Stimulated activated CD8-positive, alpha-beta memory T cell treated with anti-CD3 and anti-CD28 coated beads, Interleukin-7, amount 100 ng/mL, for 48 hours (primary cell): ENCODE measurements at regions not wholly inside any gene's neighbourhood (a gene's known extent, or its start where the extent isn't known, plus 50 kb on each side); places are given as distances from the start of the nearest gene placed in this dataset.
"Not testable (repeated sequence)": the region's sequence is repeated elsewhere in the genome, so short reads cannot be mapped to it uniquely, and the experiment has no call there.

Source experiments
- DNase-seq, 2 donors: peaks; one replicate each; pipeline ENCODE4 v3.0.0-alpha.2; 2020; ENCODE audit warnings: low read depth in 1 of 2; ENCODE audit errors: extremely low read depth in 1 of 2

DNA sequence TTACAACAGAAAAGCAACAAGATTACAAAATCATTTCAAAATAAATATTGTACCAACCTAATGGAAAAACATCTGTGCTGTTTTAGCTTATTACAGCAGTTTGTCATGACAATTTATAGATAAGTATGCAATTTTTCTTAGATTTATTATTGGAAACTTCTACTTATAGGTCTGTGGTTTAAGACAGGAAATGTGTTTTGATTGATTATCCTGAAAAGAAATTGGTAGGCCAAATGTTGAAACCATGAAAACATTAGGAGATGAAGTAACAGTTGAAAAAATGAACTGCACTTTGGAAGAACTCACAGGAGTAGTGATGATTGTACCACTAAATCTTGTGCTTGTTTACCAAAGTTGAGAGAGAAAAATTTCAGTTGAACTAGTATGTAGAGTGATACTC lies 162.2 kb upstream of the GIMD1 start:
- DNase-seq: no peak

DNA sequence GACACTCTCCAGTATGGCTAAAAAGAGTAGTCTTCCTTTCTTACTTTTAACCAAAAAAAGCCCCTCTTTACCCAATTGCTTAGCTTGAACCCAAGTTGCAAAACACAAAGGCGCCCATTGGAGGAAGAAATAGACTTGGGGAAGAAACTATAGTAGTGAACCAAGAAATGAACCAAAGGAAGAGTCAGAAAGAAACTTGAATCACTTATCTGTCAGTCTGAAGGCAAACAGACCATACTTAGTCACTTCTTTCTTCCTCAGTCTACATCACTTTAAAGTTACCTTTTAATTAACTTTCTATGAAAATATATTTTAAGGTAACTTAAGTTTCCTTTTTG lies 161.4 kb upstream of the GIMD1 start:
- DNase-seq: no peak

DNA sequence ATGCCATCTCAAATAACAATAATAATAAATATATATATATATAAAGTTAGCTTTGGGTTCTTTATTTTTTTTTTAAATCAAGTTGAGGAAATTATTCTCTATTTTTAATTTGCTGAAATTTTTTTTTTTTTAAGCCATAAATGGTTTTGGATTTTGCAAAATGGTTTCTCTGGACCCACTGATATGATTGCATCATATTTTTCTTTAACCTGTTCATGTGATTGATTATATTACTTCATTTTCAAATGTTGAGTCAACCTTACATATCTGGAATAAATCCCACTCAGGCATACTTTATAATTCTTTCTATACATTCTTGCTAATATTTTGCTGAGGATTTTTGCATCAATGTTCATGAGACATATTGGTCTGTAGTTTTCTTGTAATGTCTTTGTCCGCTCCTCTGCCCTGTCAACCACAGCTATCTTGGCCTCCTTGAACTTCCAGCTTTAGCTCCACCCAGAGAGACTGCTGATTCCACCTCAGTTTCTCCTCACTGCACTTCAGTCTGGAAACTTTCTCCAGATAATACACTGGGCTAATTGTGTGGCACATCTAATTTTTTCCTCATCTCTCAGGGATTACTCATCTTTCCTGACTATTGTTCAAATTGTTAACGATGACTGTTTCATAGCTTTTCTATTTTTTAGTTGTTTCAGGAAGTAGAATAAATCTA lies 160.9 kb upstream of the GIMD1 start:
- no peak for DNase-seq

DNA sequence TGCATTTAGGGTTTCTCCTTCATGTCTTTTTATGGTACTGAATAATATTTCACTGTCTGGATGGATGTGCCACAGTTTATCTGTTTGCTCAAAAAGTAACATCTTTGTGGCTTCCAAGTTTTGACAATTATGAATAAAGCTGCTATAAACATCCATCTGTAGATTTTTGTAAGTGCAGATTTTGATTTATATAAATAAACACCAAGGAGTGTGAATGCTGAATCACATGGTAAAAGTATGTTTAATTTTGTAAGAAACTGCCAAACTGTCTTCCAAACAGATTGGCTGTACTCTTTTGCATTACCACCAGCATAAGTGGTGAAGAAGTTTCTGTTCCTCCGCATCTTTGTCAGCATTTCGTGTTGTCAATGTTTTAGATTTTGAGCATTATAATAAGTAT lies 158.7 kb upstream of the GIMD1 start:
- no peak for DNase-seq

DNA sequence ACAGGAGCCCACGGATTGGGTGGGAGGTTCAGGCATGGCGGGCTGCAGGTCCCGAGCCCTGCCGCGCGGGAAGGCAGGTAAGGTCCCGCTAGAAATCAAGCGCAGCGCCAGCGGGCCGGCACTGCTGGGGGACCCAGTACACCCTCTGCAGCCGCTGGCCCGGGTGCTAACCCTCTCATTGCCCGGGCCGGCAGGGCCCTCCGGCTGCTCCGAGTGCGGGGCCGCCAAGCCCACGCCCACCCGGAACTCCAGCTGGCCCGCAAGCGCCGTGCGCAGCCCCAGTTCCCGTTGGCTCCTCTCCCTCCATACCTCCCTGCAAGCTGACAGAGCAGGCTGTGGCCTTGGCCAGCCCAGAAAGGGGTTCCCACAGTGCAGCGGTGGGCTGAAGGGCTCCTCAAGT lies 156.8 kb upstream of the GIMD1 start:
- DNase-seq: not testable (repeated sequence)

DNA sequence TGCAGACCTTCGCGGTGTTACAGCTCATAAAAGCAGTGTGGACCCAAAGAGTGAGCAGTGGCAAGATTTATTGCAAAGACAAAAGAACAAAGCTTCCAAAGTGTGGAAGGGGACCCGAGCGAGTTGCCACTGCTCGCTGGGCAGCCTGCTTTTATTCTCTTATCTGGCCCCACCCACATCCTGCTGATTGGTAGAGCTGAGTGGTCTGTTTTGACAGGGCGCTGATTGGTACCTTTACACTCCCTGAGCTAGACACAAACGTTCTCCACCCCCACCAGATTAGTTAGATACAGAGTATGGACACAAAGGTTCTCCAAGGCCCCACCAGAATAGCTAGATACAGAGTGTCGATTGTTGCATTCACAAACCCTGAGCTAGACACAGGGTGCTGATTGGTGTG lies 156.2 kb upstream of the GIMD1 start:
- DNase-seq: not testable (repeated sequence)

DNA sequence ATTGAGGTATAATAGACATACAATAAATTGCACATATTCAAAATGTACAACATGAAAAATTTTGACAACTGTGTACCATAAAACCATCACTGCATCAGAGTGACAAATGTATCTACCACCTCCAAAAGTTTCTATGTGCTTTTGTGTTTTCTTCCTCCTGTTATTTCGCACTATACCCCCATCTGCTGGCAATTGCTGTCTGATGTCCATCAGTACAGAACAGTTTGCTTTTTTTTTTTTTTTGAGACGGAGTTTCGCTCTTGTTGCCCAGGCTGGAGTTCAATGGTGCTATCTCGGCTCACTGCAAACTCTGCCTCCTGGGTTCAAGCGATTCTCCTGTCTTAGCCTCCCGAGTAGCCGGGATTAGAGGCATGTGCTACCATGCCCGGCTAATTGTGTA lies 154.3 kb upstream of the GIMD1 start:
- no peak for DNase-seq

DNA sequence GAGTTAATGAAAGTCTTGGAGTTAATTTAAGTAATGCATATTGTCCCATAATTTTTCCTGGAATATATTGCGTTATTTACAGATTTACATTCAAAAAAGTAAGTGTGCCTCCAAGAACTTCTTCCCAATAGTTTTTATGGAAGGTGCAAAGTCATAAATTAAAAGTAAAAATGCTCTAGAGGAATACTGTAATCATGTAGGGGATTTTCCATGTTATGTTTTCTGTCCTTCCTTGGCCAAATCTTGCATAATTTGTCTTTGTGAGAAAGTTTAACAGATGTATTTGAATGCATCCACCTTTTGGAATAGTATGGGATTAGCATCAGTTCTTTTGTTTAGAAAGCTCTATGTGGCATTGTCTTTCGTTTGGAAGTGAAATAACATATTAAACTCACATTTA lies 144.1 kb upstream of the GIMD1 start:
- DNase-seq: no peak

DNA sequence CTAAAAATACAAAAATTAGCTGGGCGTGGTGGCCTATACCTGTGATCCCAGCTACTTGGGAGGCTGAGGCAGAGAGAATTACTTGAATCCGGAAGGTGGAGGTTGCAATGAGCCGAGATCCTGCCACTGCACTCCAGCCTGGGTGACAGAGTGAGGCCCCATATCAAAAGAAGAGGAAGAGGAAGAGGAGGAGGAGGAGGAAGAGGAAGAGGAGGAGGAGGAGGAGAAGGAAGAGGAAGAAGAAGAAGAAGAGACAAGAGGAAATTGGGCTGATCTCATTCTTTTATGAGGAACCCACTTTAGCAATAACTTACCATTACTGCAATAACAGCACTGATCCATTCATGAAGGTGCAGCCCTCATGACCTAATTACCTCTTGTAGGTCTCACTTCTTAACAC lies 138.9 kb upstream of the GIMD1 start:
- no peak for DNase-seq

DNA sequence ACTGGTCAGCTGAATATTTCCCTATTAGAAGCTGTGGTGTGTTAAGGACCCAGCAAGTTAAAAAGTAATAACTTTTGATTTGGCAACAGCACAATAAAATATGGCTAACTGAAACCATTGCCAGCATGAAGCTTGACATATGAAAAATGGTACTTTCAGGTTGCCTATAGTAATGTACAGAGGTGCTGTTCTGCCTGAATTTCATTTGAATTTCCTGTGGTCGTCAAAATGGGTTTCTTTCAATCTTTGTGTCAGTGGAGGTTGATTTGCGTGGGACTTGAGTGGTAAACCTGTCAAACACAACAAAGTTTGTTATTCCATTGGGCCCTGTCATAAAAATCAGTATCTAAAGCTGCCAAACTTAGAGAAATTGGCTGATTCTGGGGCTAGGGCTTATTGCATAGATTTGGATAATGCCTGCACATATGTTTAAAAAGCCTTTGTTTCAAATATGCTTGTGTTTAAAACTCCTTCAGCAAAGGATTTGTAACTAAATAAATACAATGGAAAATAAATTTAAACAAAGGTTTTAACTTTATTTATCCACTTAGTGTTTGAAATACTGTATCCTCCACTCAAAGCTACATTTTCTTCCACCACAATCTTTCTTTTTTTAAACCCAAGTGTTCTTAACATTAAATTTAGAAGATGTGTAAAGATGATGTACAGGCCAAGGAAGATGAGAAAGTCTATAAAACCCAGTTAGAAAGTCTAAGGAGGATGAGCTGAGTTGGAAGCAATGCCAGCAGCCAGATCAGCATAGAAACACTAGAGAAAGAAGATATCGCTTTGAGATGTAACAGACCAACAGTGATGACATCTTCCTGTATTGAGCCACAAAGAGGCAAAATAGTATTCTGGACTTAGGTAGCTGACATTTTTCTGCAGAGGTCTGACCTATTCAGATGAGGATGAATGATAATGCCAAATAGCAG lies 134.8 kb upstream of the GIMD1 start:
- no peak for DNase-seq

DNA sequence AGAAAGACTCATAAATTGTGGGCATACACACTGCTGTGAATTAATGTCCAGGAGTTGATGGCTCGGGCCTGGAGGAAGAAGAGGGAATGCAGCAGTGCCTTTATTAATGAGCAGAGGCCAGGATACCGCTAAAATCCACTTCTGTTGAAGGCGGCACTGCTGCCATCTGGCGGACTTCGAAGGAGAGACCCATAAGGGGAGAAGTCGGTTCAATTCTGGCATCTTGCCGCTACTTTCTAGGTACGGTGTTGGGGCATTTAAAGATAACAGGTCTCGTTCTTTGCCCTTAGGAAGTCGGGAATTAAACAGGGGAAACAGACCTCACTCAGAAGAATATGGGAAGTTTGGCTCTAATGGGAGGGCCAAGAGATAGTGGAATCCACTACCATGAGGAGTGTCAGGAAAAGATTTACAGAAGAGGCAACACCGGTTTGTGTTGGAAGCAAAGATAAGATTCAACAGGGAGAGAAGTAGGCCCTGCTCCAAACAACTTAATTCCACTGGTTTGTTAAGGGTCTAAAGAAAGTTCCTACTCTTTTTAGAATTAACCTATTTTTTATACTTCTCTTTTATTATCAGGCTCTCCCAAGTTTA lies 133.6 kb upstream of the GIMD1 start:
- peak in 1 of 2 donors; percentile 5 for DNase-seq

DNA sequence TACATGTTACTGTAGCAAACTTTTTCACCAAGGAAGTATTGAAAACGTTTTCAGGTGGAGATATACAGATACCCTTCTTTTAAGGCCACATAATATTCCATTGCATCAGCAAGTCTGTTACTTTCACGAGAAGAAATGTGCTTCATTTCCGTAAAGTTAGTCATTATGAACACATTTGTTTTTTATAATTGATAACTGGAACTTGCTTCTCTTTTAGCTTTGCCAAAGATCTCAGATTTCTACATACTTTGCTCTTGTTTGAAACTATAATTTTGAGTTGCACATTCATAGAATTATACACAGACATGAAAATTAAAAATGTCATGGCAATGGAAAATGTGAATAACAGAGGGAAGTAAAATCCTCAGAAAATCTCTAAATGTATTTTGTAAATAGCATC lies 128.7 kb upstream of the GIMD1 start:
- no peak for DNase-seq

DNA sequence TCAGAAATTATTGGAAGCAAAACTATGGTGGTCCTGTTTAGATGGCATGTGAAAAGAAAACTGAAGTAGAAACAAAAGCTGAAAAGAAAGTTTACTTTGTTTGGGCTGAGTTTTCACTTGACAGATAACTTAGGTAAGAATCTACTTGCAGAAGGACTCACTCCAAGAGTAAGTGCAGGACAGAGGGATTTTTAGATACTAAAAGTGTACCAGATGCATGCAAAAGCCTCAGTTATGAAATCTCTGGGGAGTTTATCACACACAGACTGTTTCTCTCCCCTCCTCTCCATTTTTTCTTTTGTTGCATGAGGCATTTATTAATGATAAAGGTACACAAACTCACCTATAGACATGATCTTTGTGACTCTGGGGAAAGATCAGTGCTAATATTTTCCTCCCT lies 127.5 kb upstream of the GIMD1 start:
- no peak for DNase-seq

DNA sequence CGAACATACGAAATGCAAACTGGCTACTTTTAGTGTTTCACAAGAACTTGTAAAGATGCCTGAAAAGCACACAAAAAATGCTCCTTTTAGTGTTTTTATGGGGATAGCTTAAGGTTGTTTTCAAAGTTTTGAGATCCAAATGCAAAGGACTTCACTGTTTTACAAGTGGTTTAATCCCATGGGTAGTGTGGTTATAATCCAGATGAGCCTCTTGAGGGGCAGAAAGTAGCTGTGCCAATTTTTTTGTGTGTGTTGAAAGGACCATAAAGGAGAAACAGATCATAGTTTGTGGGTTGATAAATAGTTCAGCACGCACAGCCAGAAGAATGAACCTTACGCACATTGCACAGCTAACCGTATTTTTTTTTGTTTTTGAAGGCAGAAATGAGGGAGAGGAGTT lies 126.9 kb upstream of the GIMD1 start:
- no peak for DNase-seq

DNA sequence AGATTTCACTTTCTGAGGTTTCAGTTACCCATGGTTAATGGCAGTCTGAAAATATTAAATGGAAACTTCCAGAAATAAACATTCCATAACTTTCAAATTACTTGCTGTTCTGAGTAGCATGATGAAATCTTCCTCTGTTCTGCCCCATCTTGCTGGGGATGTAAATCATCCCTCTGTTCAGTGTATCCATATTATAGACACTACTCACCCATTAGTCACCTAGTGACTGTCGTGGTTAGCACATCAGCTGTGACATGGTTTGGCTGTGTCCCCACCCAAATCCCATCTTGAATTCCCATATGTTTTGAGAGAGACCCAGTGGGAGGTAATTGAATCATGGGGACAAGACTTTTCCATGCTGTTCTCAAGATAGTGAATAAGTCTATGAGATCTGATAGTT lies 125.5 kb upstream of the GIMD1 start:
- DNase-seq: no peak

DNA sequence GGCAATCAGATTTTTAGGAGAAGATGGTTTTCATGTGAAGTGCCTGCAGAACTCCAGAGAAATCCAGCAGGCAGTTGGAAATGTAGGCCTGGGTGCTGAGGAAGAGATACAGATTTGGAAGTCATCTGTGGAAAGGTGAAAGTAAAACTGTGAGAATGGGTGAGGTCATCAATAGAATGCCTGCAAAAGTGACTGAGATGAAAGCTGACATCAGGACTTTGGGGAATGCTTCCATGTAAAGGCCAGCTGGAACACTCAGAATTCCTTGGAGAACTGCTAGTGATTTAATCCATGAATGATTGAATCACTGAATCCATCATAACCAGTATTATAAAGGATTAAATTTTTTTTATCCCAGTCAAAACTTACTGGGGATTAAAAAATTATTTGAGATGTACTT lies 124.5 kb upstream of the GIMD1 start:
- DNase-seq: no peak

DNA sequence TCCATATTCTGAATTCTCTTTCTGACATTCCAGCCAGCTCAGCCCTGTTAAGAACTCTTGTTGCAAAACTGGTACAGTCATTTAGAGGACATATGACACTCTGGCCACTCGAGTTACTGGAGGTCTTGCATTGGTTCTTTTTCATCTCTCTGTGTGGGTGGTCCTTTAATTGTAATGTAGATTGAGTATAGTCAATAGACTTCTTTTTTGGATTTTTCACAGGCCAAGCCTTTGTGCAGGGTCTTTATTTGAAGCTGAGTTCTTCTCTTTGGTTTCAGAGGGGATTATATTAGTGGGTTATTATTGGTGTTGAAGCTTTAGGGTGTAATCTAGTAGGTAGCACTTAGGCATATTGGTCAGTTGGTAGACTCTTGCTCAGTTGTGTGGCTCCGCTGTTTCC lies 118.0 kb upstream of the GIMD1 start:
- DNase-seq: no peak

DNA sequence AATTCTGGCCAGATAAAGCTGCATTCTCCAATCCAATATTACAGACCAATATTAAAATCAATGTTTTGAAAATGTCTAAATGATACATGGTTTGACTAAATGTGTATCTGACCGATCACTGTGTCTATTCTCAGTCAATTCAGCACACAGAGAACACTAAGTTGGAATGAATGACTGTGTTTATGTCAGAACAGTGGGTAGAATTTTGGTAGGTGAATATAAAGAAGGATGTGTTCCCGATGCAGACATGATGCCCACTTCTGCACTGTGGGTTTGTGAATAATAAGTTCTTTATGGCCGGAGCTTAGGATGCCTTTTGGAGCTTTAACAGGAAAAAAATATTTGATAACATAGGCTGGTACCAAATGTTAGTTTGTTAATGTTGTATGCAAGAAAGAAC lies 113.2 kb upstream of the GIMD1 start:
- no peak for DNase-seq

DNA sequence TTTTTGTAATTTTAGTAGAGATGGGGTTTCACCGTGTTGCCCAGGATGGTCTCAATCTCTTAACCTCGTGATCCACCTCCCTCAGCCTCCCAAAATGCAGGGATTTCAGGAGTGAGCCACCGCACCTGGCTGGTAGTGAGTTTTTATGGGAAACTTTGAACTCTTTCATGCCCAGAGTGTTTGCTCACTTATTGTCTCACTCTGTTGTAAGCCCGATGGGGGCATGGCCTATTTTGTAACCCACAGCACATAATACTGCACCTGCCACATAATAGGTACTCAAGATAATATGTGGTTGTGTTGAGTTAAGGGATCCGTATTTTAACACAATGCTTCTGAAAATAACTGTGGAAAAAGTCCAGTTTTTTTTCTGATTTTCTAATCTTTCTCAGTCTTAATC lies 109.6 kb upstream of the GIMD1 start:
- DNase-seq: no peak

DNA sequence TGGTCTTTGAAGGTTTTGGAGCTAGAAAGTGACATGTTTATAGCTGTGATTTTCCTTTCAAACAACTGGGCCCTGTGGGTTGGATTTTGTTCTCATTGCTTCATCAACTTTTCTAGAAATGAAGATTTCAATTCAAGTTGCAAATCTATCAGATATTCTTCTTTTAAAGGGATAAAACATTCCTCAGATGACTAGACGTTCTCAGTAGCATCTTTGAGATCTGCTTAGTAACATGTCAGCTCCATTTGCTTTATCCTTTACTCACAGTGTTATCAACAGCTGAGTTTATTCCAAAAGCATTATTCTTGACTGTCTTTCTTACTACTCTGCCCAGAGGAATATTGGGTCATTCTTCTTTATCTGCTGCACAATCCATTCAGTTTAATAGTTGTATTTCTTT lies 108.2 kb upstream of the GIMD1 start:
- no peak for DNase-seq

DNA sequence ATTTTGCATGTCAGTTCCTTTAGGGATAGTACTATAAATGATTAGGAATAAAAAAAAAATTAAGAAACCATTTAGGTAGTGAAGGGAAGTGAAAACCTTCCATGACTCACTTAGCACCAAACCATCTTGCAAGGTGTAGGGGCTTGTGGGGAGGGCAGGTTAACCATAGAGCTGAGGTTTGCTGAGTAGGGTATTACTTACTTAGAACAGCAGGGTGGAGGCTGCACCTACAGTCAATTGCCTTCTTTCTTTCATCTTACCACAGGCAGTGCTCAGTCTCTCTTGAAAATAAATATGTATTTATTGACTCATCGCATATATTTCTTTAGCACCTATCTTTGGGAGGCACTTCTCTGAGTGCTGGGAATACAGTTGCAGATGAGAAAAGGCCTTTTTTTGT lies 104.9 kb upstream of the GIMD1 start:
- no peak for DNase-seq

DNA sequence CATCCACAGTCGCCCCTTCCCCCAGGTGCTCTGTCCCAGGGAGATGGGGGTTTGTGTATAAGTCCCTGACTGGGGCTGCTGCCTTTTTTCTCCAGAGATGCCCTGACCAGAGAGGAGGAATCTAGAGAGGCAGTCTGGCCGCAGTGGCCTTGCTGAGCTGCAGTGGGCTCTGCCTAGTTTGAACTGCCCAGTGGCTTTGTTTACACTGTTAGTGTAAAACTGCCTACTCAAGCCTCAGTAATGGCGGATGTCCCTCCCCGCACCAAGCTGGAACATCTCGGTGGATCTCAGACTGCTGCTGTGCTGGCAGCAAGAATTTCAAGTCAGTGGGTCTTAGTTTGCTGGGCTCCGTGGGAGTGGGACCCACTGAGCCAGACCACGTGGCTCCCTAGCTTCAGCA lies 102.6 kb upstream of the GIMD1 start:
- DNase-seq: no peak
